ENCODE measurements at regions not wholly inside any gene's neighbourhood (a gene's known extent, or its start where the extent isn't known, plus 50 kb on each side); places are given as distances from the start of the nearest gene placed in this dataset.

DNA sequence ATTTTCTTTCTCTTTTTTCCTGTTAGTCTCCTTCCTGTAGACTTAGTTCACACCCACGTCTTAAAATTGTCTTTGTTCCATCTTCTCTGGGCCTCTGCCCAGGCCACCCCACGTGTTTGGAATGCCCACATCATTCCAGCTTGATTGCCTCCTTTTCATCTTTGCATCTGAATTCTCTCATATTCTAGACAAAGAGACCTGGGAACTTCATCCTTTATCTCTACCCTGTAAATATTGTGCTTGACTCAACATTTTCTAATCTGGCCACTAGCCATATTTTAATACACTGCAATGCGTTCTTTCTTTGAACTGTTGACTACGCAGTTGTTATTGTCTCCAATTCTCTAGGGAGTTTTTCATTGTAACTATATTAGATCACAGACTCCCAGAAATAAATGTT is 187.5 kb upstream of the NRXN1 start:
- TF ChIP-seq POLR2A (IDR thresholded peaks at IDR 0.05) (no peak), CTCF (IDR thresholded peaks at IDR 0.05) (no peak)
